ENCODE measurements at regions not wholly inside any gene's neighbourhood (a gene's known extent, or its start where the extent isn't known, plus 50 kb on each side); places are given as distances from the start of the nearest gene placed in this dataset.
"Not testable (repeated sequence)": the region's sequence is repeated elsewhere in the genome, so short reads cannot be mapped to it uniquely, and the experiment has no call there.

DNA sequence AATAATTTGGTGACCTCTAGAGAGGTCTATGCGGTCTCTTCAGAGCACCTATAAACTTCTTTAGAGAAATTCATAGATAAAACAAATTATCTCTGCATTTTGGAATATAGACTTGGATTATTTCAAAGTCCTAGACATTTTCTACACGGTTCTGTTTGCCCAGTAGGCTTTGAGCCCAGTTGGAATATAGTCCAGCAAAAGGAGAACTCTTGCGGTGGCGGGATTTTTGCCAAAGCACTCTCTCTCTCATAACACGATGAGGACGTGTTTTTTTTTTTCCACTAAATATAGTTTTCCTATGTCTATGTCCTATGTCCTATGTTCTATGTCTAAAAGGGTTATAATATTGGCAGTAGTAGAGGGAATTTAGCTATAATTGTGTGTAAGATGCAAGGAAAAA, 164.9 kb upstream of the AGR3 start:
- no peak for DNase-seq (ENCODE audit: low spot score)

- not testable (repeated sequence) for DNase-seq (ENCODE audit: low spot score)
These were observed 171.4 kb upstream of the AGR3 start for GRCh38 chr7:17053164-17053563.

DNA sequence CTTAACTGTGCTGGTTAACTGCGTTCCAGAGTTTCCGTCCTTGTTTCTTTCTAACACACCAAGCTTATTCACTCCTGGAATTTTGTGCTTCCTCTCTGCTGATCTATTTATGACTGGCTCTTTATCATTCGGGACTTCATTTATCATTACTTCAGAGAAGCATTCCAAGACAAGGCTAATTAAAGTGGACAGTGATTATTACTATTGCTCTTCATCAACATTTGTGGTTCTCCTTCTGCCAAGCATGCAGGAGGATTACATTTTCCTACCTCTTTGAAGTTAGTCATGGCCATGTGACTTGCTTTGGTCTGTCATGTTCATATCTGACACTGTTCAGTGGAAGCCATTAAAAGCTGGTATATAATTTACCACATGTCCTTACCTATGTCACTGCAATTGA, 172.4 kb upstream of the AGR3 start:
- DNase-seq (ENCODE audit: low spot score) = no peak

GRCh38 chr7:17054836-17055235, 173.1 kb upstream of the AGR3 start:
- no peak for DNase-seq (ENCODE audit: low spot score)

DNA sequence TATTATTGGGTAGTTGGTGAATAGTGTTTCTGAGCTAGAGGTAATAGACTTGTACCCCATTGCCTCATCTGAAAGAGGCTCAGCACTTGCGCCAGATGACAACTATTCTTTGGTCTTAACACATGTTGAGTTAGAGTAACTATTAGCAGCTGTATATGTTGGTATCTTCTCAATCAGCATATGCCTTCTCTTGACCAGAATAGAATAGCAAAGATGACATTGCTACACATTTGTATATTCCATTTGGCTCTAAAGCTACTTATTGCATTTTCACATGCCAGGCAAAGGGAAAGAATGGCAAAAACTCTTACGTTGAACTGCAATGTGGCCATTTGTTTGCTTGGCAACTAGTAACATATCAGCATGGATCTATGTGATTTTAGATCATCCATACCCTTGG, 173.8 kb upstream of the AGR3 start:
- DNase-seq (ENCODE audit: low spot score) = no peak

- DNase-seq (ENCODE audit: low spot score) = no peak
These were observed 174.8 kb upstream of the AGR3 start for GRCh38 chr7:17056491-17057142.

DNA sequence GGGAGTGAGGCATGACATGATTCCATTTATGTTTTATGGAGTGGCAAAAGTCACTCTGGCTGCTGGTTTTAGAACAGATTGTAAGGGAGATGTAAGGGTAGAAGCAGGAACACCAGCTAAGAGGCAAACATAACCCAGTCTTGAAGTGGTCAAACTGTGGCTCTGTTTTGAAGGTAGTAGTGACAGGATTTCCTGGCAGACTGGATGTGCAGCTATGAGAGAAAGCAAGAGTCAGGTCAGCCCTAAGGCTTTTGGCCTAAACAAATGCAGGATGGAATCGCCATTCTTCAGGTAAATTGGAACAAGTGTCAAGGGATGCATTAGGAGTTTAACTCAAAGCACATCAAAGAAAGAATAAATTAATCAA, 175.3 kb upstream of the AGR3 start:
- no peak for DNase-seq (ENCODE audit: low spot score)

GRCh38 chr7:17058568-17058967, 176.8 kb upstream of the AGR3 start:
- no peak for DNase-seq (ENCODE audit: low spot score)

DNA sequence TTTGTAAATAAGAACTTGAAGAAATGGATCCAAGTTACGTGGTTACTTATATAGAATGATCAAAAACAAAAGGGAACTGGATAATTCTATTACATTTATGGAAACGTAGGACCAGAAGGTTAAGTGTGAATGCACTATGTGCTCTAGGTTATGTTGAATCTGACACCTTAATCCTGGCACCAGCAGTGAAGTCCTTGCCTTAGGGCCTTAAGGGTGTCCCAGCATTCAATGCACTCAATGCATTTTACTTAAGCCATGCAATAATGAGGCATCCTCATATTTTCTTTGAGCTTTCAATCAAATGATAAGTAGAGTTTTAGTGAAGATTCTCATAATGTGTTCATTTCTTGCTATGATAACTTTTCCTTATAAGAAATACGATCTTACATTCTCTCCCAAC, 178.3 kb upstream of the AGR3 start:
- no peak for DNase-seq (ENCODE audit: low spot score)

DNA sequence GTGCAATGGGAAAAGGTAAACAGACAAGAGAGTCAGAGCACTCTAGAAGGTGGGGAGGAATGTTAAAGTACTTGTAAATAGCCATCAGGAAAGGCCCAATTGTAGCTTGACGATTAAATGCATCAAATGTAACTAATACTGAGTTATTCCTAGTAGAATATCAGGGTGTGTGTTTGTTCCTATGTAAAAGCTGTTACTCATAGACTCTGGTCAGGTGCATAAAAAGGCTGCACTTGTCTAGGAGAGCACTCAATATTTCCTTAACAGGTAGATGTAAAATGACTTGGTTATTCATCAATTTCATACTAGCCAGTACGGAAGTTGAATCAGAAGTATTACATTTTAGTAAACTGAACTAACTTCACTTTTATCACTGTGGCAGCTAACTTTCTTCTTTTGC, 179.7 kb upstream of the AGR3 start:
- DNase-seq (ENCODE audit: low spot score) = no peak

GRCh38 chr7:17062151-17063044, 180.6 kb upstream of the AGR3 start:
- no peak for DNase-seq (ENCODE audit: low spot score)

GRCh38 chr7:17063045-17063383, 181.2 kb upstream of the AGR3 start:
- no peak for DNase-seq (ENCODE audit: low spot score)

- DNase-seq (ENCODE audit: low spot score) = no peak
These were observed 185.9 kb upstream of the AGR3 start for GRCh38 chr7:17067691-17068090.

DNA sequence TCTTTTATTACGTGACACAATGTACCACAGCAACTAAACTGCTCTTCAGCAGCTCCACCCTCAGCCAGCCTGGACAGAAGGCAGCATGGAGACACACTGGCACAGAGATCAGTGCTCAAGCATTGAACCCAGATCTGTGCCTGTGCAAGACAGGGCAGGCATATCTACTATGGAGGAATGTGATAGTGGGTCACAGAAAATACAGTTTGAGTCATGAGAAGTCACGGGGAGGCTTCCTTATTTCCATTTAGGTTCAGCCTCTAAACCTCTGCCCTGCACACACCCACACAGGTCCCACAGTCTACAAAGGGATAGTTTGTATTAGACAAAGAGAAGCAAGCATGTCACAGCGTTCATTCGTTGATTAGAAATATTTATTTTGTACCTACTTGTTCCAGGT, 187.4 kb upstream of the AGR3 start:
- DNase-seq (ENCODE audit: low spot score) = no peak

DNA sequence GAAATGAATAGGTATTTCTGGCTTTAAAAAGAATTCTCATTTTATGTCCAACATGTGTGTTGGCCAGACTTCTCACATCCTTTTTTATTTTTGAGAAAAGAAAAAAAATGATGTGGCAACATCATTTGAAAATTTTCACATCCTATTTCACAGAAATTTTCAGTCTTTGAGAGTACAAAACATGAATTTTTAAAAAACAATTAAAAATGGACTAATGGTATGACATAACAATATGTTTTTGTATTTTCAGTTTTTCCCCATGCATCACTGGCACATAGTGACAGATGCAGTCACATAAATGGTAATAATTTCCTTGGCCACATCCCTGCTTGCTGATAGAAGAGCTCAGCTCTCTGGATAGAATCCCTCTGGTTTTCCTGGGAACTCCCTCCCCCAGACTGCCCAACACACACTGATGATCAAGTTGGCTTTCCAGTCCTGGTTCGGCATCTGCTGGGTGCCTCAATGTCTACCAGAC, 188.5 kb upstream of the AGR3 start:
- no peak for DNase-seq (ENCODE audit: low spot score)

DNA sequence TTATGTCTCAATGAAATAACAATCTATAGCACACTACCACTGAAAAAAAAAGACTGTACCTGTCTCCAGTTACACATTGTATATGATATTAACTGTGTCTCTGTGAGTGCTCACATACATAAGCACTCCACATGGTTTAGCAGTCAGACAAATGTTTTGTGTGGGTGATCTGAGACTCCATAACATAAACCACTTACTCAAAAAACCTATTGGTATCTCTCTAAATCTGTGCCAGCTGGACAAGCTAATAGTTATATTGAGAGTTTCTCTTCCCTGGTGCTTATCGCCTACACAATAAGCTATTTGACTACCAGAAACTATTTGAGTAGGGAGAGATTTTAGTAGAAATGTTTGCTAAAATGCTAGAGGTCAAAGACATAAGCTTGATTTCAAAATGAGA, 190.1 kb upstream of the AGR3 start:
- DNase-seq (ENCODE audit: low spot score) = no peak

DNA sequence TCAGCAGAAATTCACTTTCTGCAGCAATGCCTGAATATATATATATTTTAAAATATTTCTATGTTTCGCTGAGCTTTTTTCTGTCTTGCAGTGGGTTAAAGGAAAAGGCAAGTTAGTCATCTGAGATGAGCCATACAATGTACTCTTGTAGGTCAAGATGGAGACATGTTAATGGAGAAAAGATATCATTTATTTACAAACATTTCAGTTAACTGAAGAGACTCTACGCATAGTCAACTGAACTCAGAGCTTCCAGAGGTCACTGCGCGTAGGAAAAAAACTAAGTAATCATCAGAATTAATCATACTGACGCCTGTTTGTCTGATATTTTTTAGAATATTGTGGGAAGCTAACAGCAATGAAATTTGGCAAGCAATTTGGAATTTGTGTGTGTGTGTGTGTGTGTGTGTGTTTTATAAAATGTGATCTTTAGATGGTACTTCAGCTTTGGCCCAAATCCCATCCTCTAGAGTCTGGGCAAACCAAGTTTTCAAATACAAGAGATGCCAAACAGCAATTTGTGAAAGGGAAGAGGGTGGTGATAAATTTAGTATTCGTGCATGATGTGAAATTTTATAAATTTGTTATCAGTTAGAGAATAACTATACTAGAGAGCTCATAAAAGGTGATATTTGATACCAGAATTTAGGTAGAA, 193.9 kb upstream of the AGR3 start:
- DNase-seq (ENCODE audit: low spot score) = no peak

DNA sequence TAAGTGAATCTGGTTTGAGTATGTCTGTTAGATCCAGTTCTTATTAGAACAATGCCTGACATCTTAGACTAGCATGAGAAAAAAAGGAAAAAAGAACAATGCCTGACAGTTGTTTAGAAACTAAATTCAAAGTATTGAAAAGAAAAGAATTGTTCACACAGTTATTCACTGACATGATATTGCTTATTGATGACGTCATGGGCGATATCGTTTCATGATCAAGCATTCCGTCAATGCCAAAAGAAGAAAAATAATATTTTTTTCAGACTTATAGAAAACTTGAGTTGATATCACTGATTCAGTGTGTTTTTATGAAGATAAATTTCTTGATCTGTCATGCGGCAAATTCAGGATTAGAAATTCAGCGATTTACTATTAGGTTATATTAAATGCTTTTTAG, 196.5 kb upstream of the AGR3 start:
- no peak for DNase-seq (ENCODE audit: low spot score)

- DNase-seq (ENCODE audit: low spot score) = no peak
These were observed 201.8 kb upstream of the AGR3 start for GRCh38 chr7:17083392-17084165.

- DNase-seq (ENCODE audit: low spot score) = no peak
These were observed 202.3 kb upstream of the AGR3 start for GRCh38 chr7:17084166-17084475.

- DNase-seq (ENCODE audit: low spot score) = no peak
These were observed 203.4 kb upstream of the AGR3 start for GRCh38 chr7:17085186-17085585.

DNA sequence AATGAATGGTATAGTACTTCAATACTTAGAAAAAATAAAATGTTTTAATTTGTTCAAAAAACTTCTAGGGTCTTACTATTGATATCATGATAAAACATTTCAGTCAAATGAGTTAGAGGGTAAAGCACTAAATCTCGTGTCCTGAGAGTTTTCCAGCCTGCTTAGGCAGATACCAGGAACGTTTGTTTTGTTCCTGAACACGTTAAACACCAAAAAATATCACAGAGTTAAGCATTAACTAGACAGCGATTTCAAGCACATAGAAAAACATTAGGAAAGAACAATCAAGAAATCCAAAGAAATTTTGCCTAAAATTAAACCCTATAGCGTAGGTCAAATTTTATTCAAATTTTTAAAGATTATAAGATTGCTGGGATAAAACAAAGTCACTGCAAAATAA, 204.6 kb upstream of the AGR3 start:
- no peak for DNase-seq (ENCODE audit: low spot score)

GRCh38 chr7:17090751-17091150, 207.7 kb upstream of the AHR start:
- DNase-seq (ENCODE audit: low spot score) = no peak
